Pancreas (tissue), 10 donors: ENCODE measurements at regions not wholly inside any gene's neighbourhood (a gene's known extent, or its start where the extent isn't known, plus 50 kb on each side); places are given as distances from the start of the nearest gene placed in this dataset.

Experiments
- ATAC-seq, 4 donors: fragments of 200-7000 bp; cut with Tn5 transposase; one replicate each; pipeline versions ENCODE4 v1.8.0 to v1.9.1; 2020; ENCODE audit warnings: mild to moderate bottlenecking in 4 of 4, moderate library complexity in 4 of 4
- DNase-seq, 6 donors: peaks; one replicate each; pipeline ENCODE4 v3.0.0-alpha.2; 2020
- FAIRE-seq: peaks from 2 replicates; lab custom pipeline; 2012; peaks lifted over from hg19 to GRCh38; lab: Jason Lieb, UNC
- H3K27ac ChIP-seq, 4 donors: fragments of 200-600 bp; sonication (generic); 1 replicate in 3 of 4; 2 replicates in 1 of 4; pipeline versions ENCODE4 v1.5.0 to v1.8.0; 2020
- H3K27me3 ChIP-seq, 4 donors: fragments of 200-600 bp; one replicate each; pipeline ENCODE4 v1.8.0; 2021
- H3K36me3 ChIP-seq, 3 donors: fragments of 200-600 bp; sonication (generic) in 1 of 3; one replicate each; pipeline versions ENCODE4 v1.5.0 to v1.8.0; 2020 to 2021
- H3K4me1 ChIP-seq, 3 donors: fragments of 200-600 bp; one replicate each; pipeline ENCODE4 v1.8.0; 2021
- H3K4me3 ChIP-seq, 4 donors: fragments of 200-600 bp; sonication (generic) in 2 of 4; one replicate each; pipeline versions ENCODE4 v1.5.0 to v1.8.0; 2020 to 2021
- H3K9me3 ChIP-seq, 4 donors: fragments of 200-600 bp; one replicate each; pipeline ENCODE4 v1.8.0; 2021
- WGBS, 2 donors: extraction: QIAGEN DNeasy Blood & Tissue Kit; methylation state at CpG; one replicate each; pipeline ENCODE4 v1.1.7; 2013; 5-methylcytosine and 5-hydroxymethylcytosine counted together
- intact Hi-C, 3 donors: fragments of 100-400 bp; cut with DNase I; formaldehyde crosslinking; loops; one replicate each; pipeline versions ENCODE4 v1.11.1 to v1.14.2; 2022
- TF ChIP-seq, protein P1 (sequence below), 4 donors: fragments of 200-600 bp; sonication (generic) in 3 of 4; IDR thresholded peaks; one replicate each; pipeline versions ENCODE4 v1.5.0 to v1.8.0; 2021; ENCODE audit warnings: antibody characterized with exemption in 4 of 4
- donor health status: healthy with polysubstance abuse.
- donor health status: DM: no; HTN: no; CAD: no; lungs with moderate emphysema.
- donor health status: DM: no; HTN: no; CAD: no.
- donor health status: control.
- donor health status: control.
- donor health status: Bipolar disorder and iron deficiency.
- donor health status: DM: yes; HTN: yes; CAD: no.
- donor health status: DM: no; HTN: no; CAD: no.
- donor health status: DM: no; HTN: no; CAD: no.
- donor health status: DM: yes; HTN: yes; CAD: no.

DNA sequence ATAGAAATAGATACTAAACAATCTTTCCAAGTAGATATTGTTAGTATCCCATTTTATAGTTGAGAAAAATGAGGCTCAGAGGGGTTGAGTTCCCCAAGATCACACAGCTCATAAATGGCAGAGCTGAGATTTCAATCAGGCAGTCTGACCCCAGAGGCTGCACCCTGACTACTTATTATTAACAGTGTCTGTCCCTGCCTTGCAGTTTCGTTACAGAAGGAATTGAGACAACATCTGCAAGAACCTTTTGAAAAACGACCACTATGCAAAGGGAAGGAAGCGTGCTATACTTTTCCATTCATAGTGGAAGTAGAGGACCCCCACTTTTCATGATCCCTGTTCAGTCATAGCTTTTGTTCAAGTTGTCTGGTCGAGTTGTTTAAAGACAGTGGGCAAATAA, 53.2 kb upstream of the SEC11C start:
- TF ChIP-seq, protein P1, sequence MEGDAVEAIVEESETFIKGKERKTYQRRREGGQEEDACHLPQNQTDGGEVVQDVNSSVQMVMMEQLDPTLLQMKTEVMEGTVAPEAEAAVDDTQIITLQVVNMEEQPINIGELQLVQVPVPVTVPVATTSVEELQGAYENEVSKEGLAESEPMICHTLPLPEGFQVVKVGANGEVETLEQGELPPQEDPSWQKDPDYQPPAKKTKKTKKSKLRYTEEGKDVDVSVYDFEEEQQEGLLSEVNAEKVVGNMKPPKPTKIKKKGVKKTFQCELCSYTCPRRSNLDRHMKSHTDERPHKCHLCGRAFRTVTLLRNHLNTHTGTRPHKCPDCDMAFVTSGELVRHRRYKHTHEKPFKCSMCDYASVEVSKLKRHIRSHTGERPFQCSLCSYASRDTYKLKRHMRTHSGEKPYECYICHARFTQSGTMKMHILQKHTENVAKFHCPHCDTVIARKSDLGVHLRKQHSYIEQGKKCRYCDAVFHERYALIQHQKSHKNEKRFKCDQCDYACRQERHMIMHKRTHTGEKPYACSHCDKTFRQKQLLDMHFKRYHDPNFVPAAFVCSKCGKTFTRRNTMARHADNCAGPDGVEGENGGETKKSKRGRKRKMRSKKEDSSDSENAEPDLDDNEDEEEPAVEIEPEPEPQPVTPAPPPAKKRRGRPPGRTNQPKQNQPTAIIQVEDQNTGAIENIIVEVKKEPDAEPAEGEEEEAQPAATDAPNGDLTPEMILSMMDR (IDR thresholded peaks at IDR 0.05), result no peak
- no peak overlapping the region for H3K4me3 ChIP-seq
- H3K27ac ChIP-seq, result no peak overlapping the region
- no peaks in the 10 kb centered on the region for H3K4me1 ChIP-seq
- WGBS, 2 donors, result 50 to 57% methylated on average over 4 of the region's 4 CpGs
- no peaks in the 10 kb centered on the region for H3K36me3 ChIP-seq
- DNase-seq (no peak), ATAC-seq (no peak), FAIRE-seq (no peak)
- intact Hi-C loops, result no loop called here
- peaks cover 0 to 9% (median 0%) of the 10 kb centered on the region in 4 donors for H3K27me3 ChIP-seq
- no peaks in the 10 kb centered on the region for H3K9me3 ChIP-seq

DNA sequence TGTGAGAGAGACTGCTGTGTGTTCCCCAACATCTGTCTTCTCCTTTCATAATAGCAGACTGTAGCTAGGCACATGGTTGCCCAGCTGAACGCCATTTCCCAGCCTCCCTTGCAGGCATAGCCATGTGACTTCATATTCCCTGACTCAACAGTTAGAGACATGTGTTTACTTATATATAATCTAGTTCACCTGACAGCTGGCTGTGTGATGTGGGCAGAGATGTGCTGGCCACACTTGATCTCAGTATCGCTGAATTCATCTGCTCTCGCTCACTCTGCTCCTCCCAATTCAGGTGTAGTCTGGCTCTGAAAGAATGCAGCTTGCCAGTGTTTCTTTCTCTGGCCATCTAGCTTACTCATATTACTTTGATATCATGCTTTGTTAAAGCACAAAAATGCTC, 52.3 kb upstream of the SEC11C start:
- Histone ChIP-seq H3K4me3 (no peak overlapping the region), H3K27me3 (peaks cover 0 to 5% (median 0%) of the 10 kb centered on the region in 4 donors), H3K27ac (no peak overlapping the region), H3K4me1 (no peaks in the 10 kb centered on the region), H3K9me3 (no peaks in the 10 kb centered on the region), H3K36me3 (no peaks in the 10 kb centered on the region)
- intact Hi-C loops, result no loop called here
- FAIRE-seq (no peak), DNase-seq (no peak), ATAC-seq (peak in 2 of 4 donors; percentile 49 to 64)
- 76 to 85% methylated on average over 3 of the region's 3 CpGs for WGBS, 2 donors
- TF ChIP-seq, protein P1 (IDR thresholded peaks at IDR 0.05), result no peak
